PC-3 (cell line): ENCODE measurements at regions not wholly inside any gene's neighbourhood (a gene's known extent, or its start where the extent isn't known, plus 50 kb on each side); places are given as distances from the start of the nearest gene placed in this dataset.

Experiments used
- ATAC-seq: fragments of 200-7000 bp; cut with Tn5 transposase; 2 replicates; pipeline ENCODE4 v1.9.1; 2020; ENCODE audit warnings: mild to moderate bottlenecking, moderate library complexity
- BruUV-seq: library from RNA; stranded (reverse); fragments of 400-500 nt; replicated peaks from 2 replicates; lab custom pipeline; 2021; lab: Mats Ljungman, UMichigan
- CTCF ChIA-PET: fragments of 300-600 bp; sonication (Branson Sonifier 250); formaldehyde crosslinking; loops from one replicate; lab custom pipeline; 2022; ENCODE audit warnings: antibody characterized with exemption; lab: Charles Lee
- POLR2A ChIA-PET: fragments of 300-600 bp; sonication (Branson Sonifier 250); formaldehyde crosslinking; loops from one replicate; lab custom pipeline; 2022; ENCODE audit warnings: antibody characterized with exemption; ENCODE audit not compliant: unreplicated experiment; lab: Charles Lee
- DNase-seq: peaks from one replicate; pipeline ENCODE4 v3.0.0-alpha.2; 2015
- H2AFZ ChIP-seq: fragments of 300-600 bp; sonication (generic); 2 replicates; pipeline ENCODE4 v1.6.0; 2016; ENCODE audit warnings: antibody characterized with exemption, low read length
- H3F3A ChIP-seq: fragments of 300-600 bp; sonication (generic); one replicate; pipeline ENCODE4 v1.6.0; 2017; ENCODE audit warnings: antibody characterized with exemption, low read length, control low read depth, mild to moderate bottlenecking; ENCODE audit not compliant: unreplicated experiment
- H3K27ac ChIP-seq: fragments of 300-600 bp; sonication (generic); 2 replicates; pipeline ENCODE4 v1.5.1; 2016; ENCODE audit warnings: mild to moderate bottlenecking, low read length
- H3K27me3 ChIP-seq: fragments of 300-600 bp; sonication (generic); 2 replicates; pipeline ENCODE4 v1.6.1; 2016; ENCODE audit warnings: low read length, mixed read lengths
- H3K36me3 ChIP-seq: fragments of 300-600 bp; sonication (generic); 2 replicates; pipeline ENCODE4 v1.6.1; 2016; ENCODE audit warnings: low read depth, mixed run types, low read length, mixed read lengths
- H3K4me1 ChIP-seq: fragments of 300-600 bp; sonication (generic); 2 replicates; pipeline ENCODE4 v1.5.1; 2016; ENCODE audit warnings: low read length; ENCODE audit not compliant: insufficient read depth
- H3K4me2 ChIP-seq: fragments of 300-600 bp; sonication (generic); 2 replicates; pipeline ENCODE4 v1.6.0; 2016; ENCODE audit warnings: low read length
- H3K4me3 ChIP-seq: fragments of 300-600 bp; sonication (generic); 2 replicates; pipeline ENCODE4 v1.5.1; 2016; ENCODE audit warnings: mild to moderate bottlenecking, low read length, mixed read lengths
- H3K79me2 ChIP-seq: fragments of 300-600 bp; sonication (generic); 2 replicates; pipeline ENCODE4 v1.6.1; 2017; ENCODE audit warnings: low read length, mixed read lengths
- H3K9ac ChIP-seq: fragments of 300-600 bp; sonication (generic); 2 replicates; pipeline ENCODE4 v1.6.0; 2016; ENCODE audit warnings: mild to moderate bottlenecking, low read length
- H3K9me2 ChIP-seq: fragments of 300-600 bp; sonication (generic); replicated peaks from 2 replicates; pipeline ENCODE4 v1.6.1; 2016; ENCODE audit warnings: mixed run types, low read length, mixed read lengths
- H3K9me3 ChIP-seq: fragments of 300-600 bp; sonication (generic); 2 replicates; pipeline ENCODE4 v1.6.1; 2016; ENCODE audit warnings: low read length, mixed read lengths
- H4K20me1 ChIP-seq: fragments of 300-600 bp; sonication (generic); 2 replicates; pipeline ENCODE4 v1.6.1; 2016; ENCODE audit warnings: low read length, mixed read lengths
- CTCF ChIP-seq: fragments of 300-600 bp; sonication (generic); conservative IDR thresholded peaks from 2 replicates; pipeline ENCODE4 v1.5.1; 2017; ENCODE audit warnings: antibody characterized with exemption, low read depth, mild to moderate bottlenecking, low read length
- EZH2 ChIP-seq: fragments of 300-600 bp; sonication (generic); IDR thresholded peaks from one replicate; pipeline ENCODE4 v1.6.1; 2017; ENCODE audit warnings: antibody characterized with exemption, mild to moderate bottlenecking, low read length; ENCODE audit not compliant: unreplicated experiment
- EZH2phosphoT487 ChIP-seq: fragments of 300-600 bp; sonication (generic); IDR thresholded peaks from 2 replicates; pipeline ENCODE4 v1.6.1; 2018; ENCODE audit warnings: mild to moderate bottlenecking, antibody characterized with exemption, low read length, borderline replicate concordance
- intact Hi-C: fragments of 100-400 bp; cut with micrococcal nuclease; formaldehyde crosslinking; loops from 2 replicates; pipeline ENCODE4 v1.9.0; 2023

- Histone ChIP-seq H3K4me1 (no peaks in the 10 kb centered on the region), H3K4me3 (no peak overlapping the region), H3K9me2 (no peaks in the 10 kb centered on the region), H3F3A (no peaks in the 10 kb centered on the region), H3K9ac (no peak overlapping the region), H3K27me3 (no peaks in the 10 kb centered on the region), H3K27ac (no peak overlapping the region), H3K9me3 (peaks cover 18% of the 10 kb centered on the region; the same call in 1 of the 2 replicates), H3K36me3 (no peaks in the 10 kb centered on the region), H4K20me1 (no peaks in the 10 kb centered on the region), H3K4me2 (no peak overlapping the region), H3K79me2 (no peaks in the 10 kb centered on the region), H2AFZ (no peak overlapping the region)
- intact Hi-C loops: no loop called here
- ChIA-PET POLR2A (no interaction called here), CTCF (no interaction called here)
- TF ChIP-seq EZH2phosphoT487: no peak
- no peak for TF ChIP-seq EZH2
- no peak for TF ChIP-seq CTCF
- ATAC-seq (no peak), DNase-seq (no peak)
- BruUV-seq: no TSS peak
Measured at GRCh38 chr5:4083591-4084337, 488.1 kb downstream of the IRX1 start.

GRCh38 chr5:4086081-4086480 is 490.4 kb downstream of the IRX1 start:
- Histone ChIP-seq H3K4me1 (no peaks in the 10 kb centered on the region), H3K27ac (no peak overlapping the region), H3K27me3 (no peaks in the 10 kb centered on the region), H3K4me3 (no peak overlapping the region), H3F3A (no peaks in the 10 kb centered on the region), H3K9ac (no peak overlapping the region), H3K36me3 (no peaks in the 10 kb centered on the region), H3K9me2 (no peaks in the 10 kb centered on the region), H4K20me1 (no peaks in the 10 kb centered on the region), H2AFZ (no peak overlapping the region), H3K4me2 (no peak overlapping the region), H3K79me2 (no peaks in the 10 kb centered on the region), H3K9me3 (peaks cover 15% of the 10 kb centered on the region; the same call in 1 of the 2 replicates)
- no peak for TF ChIP-seq CTCF
- TF ChIP-seq EZH2: no peak
- TF ChIP-seq EZH2phosphoT487: no peak
- ChIA-PET CTCF (no interaction called here), POLR2A (no interaction called here)
- DNase-seq (no peak), ATAC-seq (no peak)
- intact Hi-C loops: no loop called here
- BruUV-seq: no TSS peak

- intact Hi-C loops: no loop called here
Measured at GRCh38 chr5:4087110-4087509, 491.5 kb downstream of the IRX1 start.

More at GRCh38 chr5:4087110-4087509, 491.5 kb downstream of the IRX1 start:
- no peaks in the 10 kb centered on the region for H4K20me1 ChIP-seq
- DNase-seq (no peak), ATAC-seq (no peak)
- no peaks in the 10 kb centered on the region for H3K27me3 ChIP-seq
- no peak overlapping the region for H3K4me2 ChIP-seq
- H3K4me1 ChIP-seq: no peaks in the 10 kb centered on the region
- no peak overlapping the region for H3K9ac ChIP-seq
- no peaks in the 10 kb centered on the region for H3K36me3 ChIP-seq
- no peak overlapping the region for H3K27ac ChIP-seq
- H2AFZ ChIP-seq: no peak overlapping the region
- CTCF ChIA-PET: no interaction called here
- BruUV-seq: no TSS peak
- TF ChIP-seq CTCF (no peak), EZH2 (no peak), EZH2phosphoT487 (no peak)
- H3K79me2 ChIP-seq: no peaks in the 10 kb centered on the region
- H3K9me3 ChIP-seq: peaks cover 15% of the 10 kb centered on the region; the same call in 1 of the 2 replicates
- no peaks in the 10 kb centered on the region for H3F3A ChIP-seq
- no peak overlapping the region for H3K4me3 ChIP-seq
- H3K9me2 ChIP-seq: no peaks in the 10 kb centered on the region
- POLR2A ChIA-PET: no interaction called here
